Activated CD4-positive, alpha-beta T cell treated with anti-CD3 and anti-CD28 coated beads, Interleukin-2, amount 10 ng/mL, durations not matched to agents 7 days and 5 days (primary cell): ENCODE measurements at regions not wholly inside any gene's neighbourhood (a gene's known extent, or its start where the extent isn't known, plus 50 kb on each side); places are given as distances from the start of the nearest gene placed in this dataset.
"Not testable (repeated sequence)": the region's sequence is repeated elsewhere in the genome, so short reads cannot be mapped to it uniquely, and the experiment has no call there.

Experiments used
- CTCF ChIA-PET: fragments of 350-600 bp; sonication (Branson Sonifier 250); formaldehyde crosslinking; loops from one replicate; lab custom pipeline; 2021; ENCODE audit warnings: antibody characterized with exemption; lab: Charles Lee
- POLR2A ChIA-PET: fragments of 350-600 bp; sonication (Branson Sonifier 250); formaldehyde crosslinking; loops from one replicate; lab custom pipeline; 2021; ENCODE audit warnings: antibody characterized with exemption; lab: Charles Lee
- DNase-seq: peaks from one replicate; pipeline ENCODE4 v3.0.0-alpha.2; 2020
- H3K27ac Mint-ChIP-seq: one replicate; pipeline ENCODE4 v1.8.0; 2021; ENCODE audit warnings: mild to moderate bottlenecking, moderate library complexity, mixed read lengths
- H3K27me3 Mint-ChIP-seq: one replicate; pipeline ENCODE4 v1.8.0; 2021; ENCODE audit warnings: mixed read lengths
- H3K36me3 Mint-ChIP-seq: one replicate; pipeline ENCODE4 v1.8.0; 2021; ENCODE audit warnings: low read depth, mixed read lengths
- H3K4me1 Mint-ChIP-seq: one replicate; pipeline ENCODE4 v1.8.0; 2021; ENCODE audit warnings: mixed read lengths
- H3K4me3 Mint-ChIP-seq: one replicate; pipeline ENCODE4 v1.8.0; 2021; ENCODE audit warnings: mild to moderate bottlenecking, moderate library complexity, mixed read lengths
- H3K9me3 Mint-ChIP-seq: one replicate; pipeline ENCODE4 v1.8.0; 2021; ENCODE audit warnings: mixed read lengths

GRCh38 chr4:179028321-179028720, 1586.1 kb upstream of the AGA start:
- Mint-ChIP-seq H3K36me3 (no peaks in the 10 kb centered on the region), H3K4me1 (no peaks in the 10 kb centered on the region), H3K27ac (no peak overlapping the region), H3K9me3 (peaks cover 10% of the 10 kb centered on the region), H3K4me3 (no peak overlapping the region), H3K27me3 (no peaks in the 10 kb centered on the region)
- ChIA-PET CTCF (no interaction called here), POLR2A (no interaction called here)
- no peak for DNase-seq

- H3K4me3 Mint-ChIP-seq, result no peak overlapping the region
- CTCF ChIA-PET, result no interaction called here
- H3K4me1 Mint-ChIP-seq, result no peaks in the 10 kb centered on the region
- no peak overlapping the region for H3K27ac Mint-ChIP-seq
- POLR2A ChIA-PET, result no interaction called here
- DNase-seq, result no peak
- no peaks in the 10 kb centered on the region for H3K27me3 Mint-ChIP-seq
- no peaks in the 10 kb centered on the region for H3K36me3 Mint-ChIP-seq
- H3K9me3 Mint-ChIP-seq, result peaks cover 10% of the 10 kb centered on the region
These were observed 1587.4 kb upstream of the AGA start for GRCh38 chr4:179029683-179030082.

GRCh38 chr4:179040259-179040658, 1598.0 kb upstream of the AGA start:
- H3K27ac Mint-ChIP-seq, result no peak overlapping the region
- H3K9me3 Mint-ChIP-seq, result peaks cover 5% of the 10 kb centered on the region
- no peaks in the 10 kb centered on the region for H3K27me3 Mint-ChIP-seq
- no peaks in the 10 kb centered on the region for H3K36me3 Mint-ChIP-seq
- no peak for DNase-seq
- CTCF ChIA-PET, result no interaction called here
- POLR2A ChIA-PET, result no interaction called here
- H3K4me3 Mint-ChIP-seq, result no peak overlapping the region
- H3K4me1 Mint-ChIP-seq, result no peaks in the 10 kb centered on the region

- no peaks in the 10 kb centered on the region for H3K36me3 Mint-ChIP-seq
- ChIA-PET CTCF (no interaction called here), POLR2A (no interaction called here)
- no peak overlapping the region for H3K27ac Mint-ChIP-seq
- H3K27me3 Mint-ChIP-seq, result no peaks in the 10 kb centered on the region
- H3K4me3 Mint-ChIP-seq, result no peak overlapping the region
- peaks cover 10% of the 10 kb centered on the region for H3K9me3 Mint-ChIP-seq
- no peaks in the 10 kb centered on the region for H3K4me1 Mint-ChIP-seq
- no peak for DNase-seq
These were observed 1606.7 kb upstream of the AGA start for GRCh38 chr4:179048839-179049453.

GRCh38 chr4:179051206-179051605, 1609.0 kb upstream of the AGA start:
- no peaks in the 10 kb centered on the region for H3K36me3 Mint-ChIP-seq
- H3K9me3 Mint-ChIP-seq, result peaks cover 8% of the 10 kb centered on the region
- H3K27me3 Mint-ChIP-seq, result no peaks in the 10 kb centered on the region
- H3K4me3 Mint-ChIP-seq, result no peak overlapping the region
- ChIA-PET CTCF (no interaction called here), POLR2A (no interaction called here)
- H3K27ac Mint-ChIP-seq, result no peak overlapping the region
- no peak for DNase-seq
- no peaks in the 10 kb centered on the region for H3K4me1 Mint-ChIP-seq

GRCh38 chr4:179059396-179059795, 1617.2 kb upstream of the AGA start:
- Mint-ChIP-seq H3K27me3 (no peaks in the 10 kb centered on the region), H3K4me3 (no peak overlapping the region), H3K36me3 (no peaks in the 10 kb centered on the region), H3K9me3 (peaks cover 5% of the 10 kb centered on the region), H3K4me1 (no peaks in the 10 kb centered on the region), H3K27ac (no peak overlapping the region)
- POLR2A ChIA-PET, result no interaction called here
- CTCF ChIA-PET, result no interaction called here
- DNase-seq, result no peak

GRCh38 chr4:179066254-179066653, 1624.0 kb upstream of the AGA start:
- H3K27me3 Mint-ChIP-seq, DNase-seq, H3K4me1 Mint-ChIP-seq, H3K36me3 Mint-ChIP-seq, H3K27ac Mint-ChIP-seq, CTCF ChIA-PET, H3K4me3 Mint-ChIP-seq, POLR2A ChIA-PET, H3K9me3 Mint-ChIP-seq: not testable (repeated sequence)

- Mint-ChIP-seq H3K27ac (no peak overlapping the region), H3K36me3 (no peaks in the 10 kb centered on the region), H3K9me3 (peaks cover 6% of the 10 kb centered on the region), H3K27me3 (no peaks in the 10 kb centered on the region), H3K4me1 (no peaks in the 10 kb centered on the region), H3K4me3 (no peak overlapping the region)
- CTCF ChIA-PET, result no interaction called here
- DNase-seq, result no peak
- POLR2A ChIA-PET, result no interaction called here
These were observed 1628.9 kb upstream of the AGA start for GRCh38 chr4:179071131-179071530.

- H3K4me1 Mint-ChIP-seq, result no peaks in the 10 kb centered on the region
- no peak overlapping the region for H3K4me3 Mint-ChIP-seq
- H3K27ac Mint-ChIP-seq, result no peak overlapping the region
- ChIA-PET CTCF (no interaction called here), POLR2A (no interaction called here)
- no peak for DNase-seq
- peaks cover 6% of the 10 kb centered on the region for H3K9me3 Mint-ChIP-seq
- H3K36me3 Mint-ChIP-seq, result no peaks in the 10 kb centered on the region
- H3K27me3 Mint-ChIP-seq, result no peaks in the 10 kb centered on the region
These were observed 1634.6 kb upstream of the AGA start for GRCh38 chr4:179076865-179077264.

- no peak overlapping the region for H3K4me3 Mint-ChIP-seq
- no peaks in the 10 kb centered on the region for H3K36me3 Mint-ChIP-seq
- peak; percentile 26 for DNase-seq
- H3K9me3 Mint-ChIP-seq, result peaks cover 10% of the 10 kb centered on the region
- CTCF ChIA-PET, result no interaction called here
- H3K27ac Mint-ChIP-seq, result no peak overlapping the region
- H3K4me1 Mint-ChIP-seq, result no peaks in the 10 kb centered on the region
- no peaks in the 10 kb centered on the region for H3K27me3 Mint-ChIP-seq
- POLR2A ChIA-PET, result no interaction called here
These were observed 1653.5 kb upstream of the AGA start for GRCh38 chr4:179095585-179096221.

GRCh38 chr4:179097741-179098140, 1655.5 kb upstream of the AGA start:
- peak; percentile 7 for DNase-seq
- POLR2A ChIA-PET, result no interaction called here
- Mint-ChIP-seq H3K4me1 (no peaks in the 10 kb centered on the region), H3K36me3 (no peaks in the 10 kb centered on the region), H3K9me3 (peaks cover 5% of the 10 kb centered on the region), H3K27ac (no peak overlapping the region), H3K27me3 (no peaks in the 10 kb centered on the region), H3K4me3 (no peak overlapping the region)
- CTCF ChIA-PET, result interaction anchor here (0.6 to 0.8 kb wide), 2 partner anchors 27 to 143 kb away, joined by 3 read pairs; no protein-coding TSS in a partner anchor

GRCh38 chr4:179110356-179110755, 1668.1 kb upstream of the AGA start:
- H3K36me3 Mint-ChIP-seq, result no peaks in the 10 kb centered on the region
- DNase-seq, result no peak
- ChIA-PET POLR2A (no interaction called here), CTCF (no interaction called here)
- H3K4me1 Mint-ChIP-seq, result no peaks in the 10 kb centered on the region
- no peak overlapping the region for H3K4me3 Mint-ChIP-seq
- H3K27me3 Mint-ChIP-seq, result no peaks in the 10 kb centered on the region
- peaks cover 3% of the 10 kb centered on the region for H3K9me3 Mint-ChIP-seq
- no peak overlapping the region for H3K27ac Mint-ChIP-seq

- no peak for DNase-seq
- Mint-ChIP-seq H3K27me3 (no peaks in the 10 kb centered on the region), H3K9me3 (peaks cover 6% of the 10 kb centered on the region), H3K4me3 (no peak overlapping the region), H3K27ac (no peak overlapping the region), H3K36me3 (no peaks in the 10 kb centered on the region), H3K4me1 (no peaks in the 10 kb centered on the region)
- POLR2A ChIA-PET, result no interaction called here
- CTCF ChIA-PET, result no interaction called here
These were observed 1668.6 kb upstream of the AGA start for GRCh38 chr4:179110816-179111215.
